NCI-H1048 (cell line): ENCODE measurements at regions not wholly inside any gene's neighbourhood (a gene's known extent, or its start where the extent isn't known, plus 50 kb on each side); places are given as distances from the start of the nearest gene placed in this dataset.
"Not testable (repeated sequence)": the region's sequence is repeated elsewhere in the genome, so short reads cannot be mapped to it uniquely, and the experiment has no call there.

Source experiments
- DNase-seq: peaks from one replicate; lab custom pipeline; 2025; lab: John Stamatoyannopoulos, UW

GRCh38 chr4:74544655-74545361 lies 99.9 kb downstream of the AREG start:
- no peak for DNase-seq

- no peak for DNase-seq
Measured at GRCh38 chr4:74545448-74545847, 100.5 kb downstream of the AREG start.

- no peak for DNase-seq
Measured at GRCh38 chr4:74546057-74546456, 101.1 kb downstream of the AREG start.

GRCh38 chr4:74547042-74547441 lies 102.1 kb downstream of the AREG start:
- DNase-seq, result no peak

GRCh38 chr4:74548561-74548960 lies 103.6 kb downstream of the AREG start:
- no peak for DNase-seq

- no peak for DNase-seq
Measured at GRCh38 chr4:74549936-74550335, 105.0 kb downstream of the AREG start.

GRCh38 chr4:74555231-74555630 lies 110.3 kb downstream of the AREG start:
- no peak for DNase-seq

- no peak for DNase-seq
Measured at GRCh38 chr4:74555843-74556242, 110.9 kb downstream of the AREG start.

GRCh38 chr4:74559853-74560252 lies 114.9 kb downstream of the AREG start:
- no peak for DNase-seq

GRCh38 chr4:74567981-74568380 lies 123.0 kb downstream of the AREG start:
- no peak for DNase-seq

- DNase-seq, result no peak
Measured at GRCh38 chr4:74570095-74570494, 125.2 kb downstream of the AREG start.

GRCh38 chr4:74578329-74578728 lies 133.4 kb downstream of the AREG start:
- no peak for DNase-seq

GRCh38 chr4:74578865-74579264 lies 133.9 kb downstream of the AREG start:
- DNase-seq, result not testable (repeated sequence)

- DNase-seq, result no peak
Measured at GRCh38 chr4:74583089-74583700, 138.3 kb downstream of the AREG start.

GRCh38 chr4:74583757-74584156 lies 138.8 kb downstream of the AREG start:
- no peak for DNase-seq

- DNase-seq, result no peak
Measured at GRCh38 chr4:74588350-74588749, 143.4 kb downstream of the AREG start.

GRCh38 chr4:74590476-74590875 lies 145.5 kb downstream of the AREG start:
- DNase-seq, result no peak

- DNase-seq, result no peak
Measured at GRCh38 chr4:74598611-74599325, 153.8 kb downstream of the AREG start.

GRCh38 chr4:74603186-74603585 lies 158.2 kb downstream of the AREG start:
- no peak for DNase-seq

GRCh38 chr4:74608151-74608949 lies 163.4 kb downstream of the AREG start:
- no peak for DNase-seq

GRCh38 chr4:74610491-74610890 lies 165.6 kb downstream of the AREG start:
- DNase-seq, result no peak

- DNase-seq, result no peak
Measured at GRCh38 chr4:74612837-74613236, 167.9 kb downstream of the AREG start.
